Activated CD8-positive, alpha-beta memory T cell treated with anti-CD3 and anti-CD28 coated beads for 4 hours (primary cell): ENCODE measurements at regions not wholly inside any gene's neighbourhood (a gene's known extent, or its start where the extent isn't known, plus 50 kb on each side); places are given as distances from the start of the nearest gene placed in this dataset.
"Not testable (repeated sequence)": the region's sequence is repeated elsewhere in the genome, so short reads cannot be mapped to it uniquely, and the experiment has no call there.

Experiments used
- DNase-seq, 2 donors: peaks; one replicate each; pipeline ENCODE4 v3.0.0-alpha.2; 2020; ENCODE audit warnings: low read depth in 2 of 2

DNA sequence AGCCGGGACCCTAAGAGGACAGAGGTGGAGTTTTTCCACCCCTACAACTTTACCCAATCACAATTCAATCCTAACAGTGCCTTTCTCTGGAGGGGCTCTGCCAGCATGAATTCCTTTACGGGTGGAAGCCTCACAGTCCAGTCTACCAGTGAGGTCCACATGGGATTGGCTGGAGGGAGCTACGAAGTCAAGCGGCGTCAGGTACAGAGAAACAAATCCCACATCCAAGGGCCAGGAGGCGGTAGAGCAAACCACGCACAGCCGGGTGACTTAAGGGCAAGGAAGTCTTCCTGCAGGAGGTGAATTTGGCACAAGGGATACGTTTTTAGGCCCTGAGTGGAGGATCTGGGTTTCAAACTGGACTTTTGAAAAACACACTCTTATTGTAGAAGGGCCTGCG, 199.6 kb downstream of the UQCRFS1 start:
- no peak for DNase-seq

DNA sequence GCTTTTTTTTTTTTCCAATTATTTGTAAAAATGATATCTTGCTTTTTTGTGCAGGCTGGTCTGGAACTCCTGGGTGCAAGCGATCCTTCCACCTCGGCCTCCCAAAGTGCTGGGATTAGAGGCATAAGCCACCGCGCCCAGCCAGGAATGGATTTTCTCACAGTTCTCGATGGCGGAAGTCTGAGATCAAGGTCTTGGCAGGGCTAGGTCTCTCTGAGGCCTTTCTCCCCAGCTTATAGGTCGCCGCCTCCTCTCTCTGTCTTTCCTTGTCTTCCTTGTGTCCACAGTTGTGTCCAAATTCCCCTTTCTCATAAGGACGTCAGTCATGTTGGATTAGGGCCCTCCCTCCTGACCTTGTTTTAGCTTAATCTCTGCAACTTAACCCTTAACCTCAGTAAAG, 200.5 kb downstream of the UQCRFS1 start:
- no peak for DNase-seq

DNA sequence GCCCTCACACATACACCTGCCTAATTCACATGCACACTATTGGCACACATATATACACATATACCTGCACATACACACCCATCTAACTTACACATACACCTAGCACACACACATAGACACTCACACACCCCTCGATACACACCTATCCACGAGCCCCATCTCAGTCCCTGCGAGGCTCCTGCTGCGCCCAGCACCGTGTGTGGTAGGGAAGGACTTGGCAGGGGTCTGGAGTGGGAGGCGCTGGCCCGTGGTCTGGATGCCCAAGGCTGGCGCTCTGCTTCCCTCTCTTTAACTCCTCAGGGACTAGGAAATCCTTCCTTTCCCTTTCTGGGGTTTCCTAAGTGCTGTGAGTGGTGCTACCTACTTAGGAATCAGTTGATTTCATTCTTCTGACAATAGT, 202.7 kb downstream of the UQCRFS1 start:
- no peak for DNase-seq

DNA sequence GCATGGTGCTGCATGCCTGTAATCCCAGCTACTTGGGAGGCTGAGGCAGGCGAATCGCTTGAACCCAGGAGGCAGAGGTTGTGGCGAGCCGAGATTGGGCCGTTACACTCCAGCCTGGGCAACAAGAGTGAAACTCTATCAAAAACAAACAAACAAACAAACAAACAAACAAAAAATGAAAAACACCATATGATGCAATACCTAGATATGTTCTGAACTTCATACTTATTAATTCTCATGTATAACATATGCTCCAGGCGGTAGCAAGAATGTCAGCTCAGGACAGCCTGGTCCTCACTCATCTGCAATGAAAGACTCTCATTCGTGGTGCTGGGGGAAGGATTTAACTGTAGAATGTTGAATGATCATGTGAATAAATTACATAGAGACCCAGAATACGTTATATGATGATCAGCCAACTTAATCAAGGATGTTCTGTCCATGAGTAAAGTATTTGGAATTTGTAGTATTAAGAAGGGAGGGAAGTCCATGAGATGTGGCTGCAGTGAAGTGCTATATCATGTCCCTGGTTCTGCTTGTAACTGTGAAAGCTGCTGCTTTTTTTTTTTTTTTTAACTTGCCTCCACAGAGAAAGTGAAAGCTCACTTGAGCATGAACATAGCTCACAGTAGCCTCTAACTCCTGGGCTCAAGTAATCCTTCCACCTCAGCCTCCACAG, 206.8 kb downstream of the UQCRFS1 start:
- no peak for DNase-seq

DNA sequence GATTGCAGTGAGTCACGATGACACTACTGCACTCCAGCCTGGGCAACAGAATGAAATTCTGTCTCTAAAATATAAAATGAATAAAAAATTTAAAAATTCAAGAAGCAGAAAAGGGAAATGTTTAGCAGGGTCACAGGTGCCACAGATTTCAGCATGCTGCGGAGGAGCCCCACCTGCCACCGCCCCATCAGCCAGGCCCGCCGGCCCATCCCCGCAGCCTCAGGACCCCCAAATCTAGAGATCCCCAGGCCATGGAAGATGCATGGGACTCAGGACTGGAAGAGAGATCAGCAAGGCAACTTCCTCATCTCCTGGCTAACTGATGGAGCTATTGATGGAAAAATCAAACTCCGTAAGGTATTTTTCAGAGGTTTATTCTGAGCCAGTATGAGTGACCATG, 208.2 kb downstream of the UQCRFS1 start:
- DNase-seq: no peak

DNA sequence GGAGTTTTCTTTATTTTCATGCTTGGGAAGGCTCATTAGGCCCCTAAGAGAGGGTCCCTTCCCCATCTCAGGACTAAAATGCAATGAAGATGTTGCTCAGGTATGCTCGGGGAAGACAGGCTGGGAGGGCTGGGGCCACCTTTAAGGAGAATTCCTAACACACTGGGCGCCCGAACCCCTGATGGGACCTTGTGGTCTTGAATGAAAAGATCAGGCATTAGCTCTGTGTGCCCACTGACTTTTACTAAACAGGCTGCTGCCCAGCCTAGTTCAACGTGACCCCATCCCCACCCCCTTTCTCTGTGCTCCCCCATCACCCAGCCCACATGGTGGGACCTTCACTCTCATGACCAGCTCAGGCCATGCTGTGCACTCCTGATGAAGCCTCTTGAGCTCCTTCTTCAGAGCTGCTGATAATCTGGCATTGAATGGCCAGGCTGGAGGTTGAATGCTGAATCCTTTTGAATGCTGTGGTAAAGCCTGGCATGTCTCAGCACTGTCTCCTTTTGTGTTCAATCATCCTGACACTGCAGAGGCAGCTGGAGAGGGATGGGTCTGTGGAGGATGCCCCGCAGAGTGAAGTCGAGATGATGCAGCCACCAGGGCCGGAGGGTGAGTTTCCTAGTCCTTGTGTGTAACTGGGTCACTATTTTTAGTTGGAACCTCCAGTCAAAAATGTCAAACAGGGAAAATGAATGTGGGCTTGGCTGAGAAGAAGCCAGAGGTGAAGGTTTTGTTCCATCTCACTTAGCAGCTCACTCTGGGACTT, 209.1 kb downstream of the UQCRFS1 start:
- no peak for DNase-seq

DNA sequence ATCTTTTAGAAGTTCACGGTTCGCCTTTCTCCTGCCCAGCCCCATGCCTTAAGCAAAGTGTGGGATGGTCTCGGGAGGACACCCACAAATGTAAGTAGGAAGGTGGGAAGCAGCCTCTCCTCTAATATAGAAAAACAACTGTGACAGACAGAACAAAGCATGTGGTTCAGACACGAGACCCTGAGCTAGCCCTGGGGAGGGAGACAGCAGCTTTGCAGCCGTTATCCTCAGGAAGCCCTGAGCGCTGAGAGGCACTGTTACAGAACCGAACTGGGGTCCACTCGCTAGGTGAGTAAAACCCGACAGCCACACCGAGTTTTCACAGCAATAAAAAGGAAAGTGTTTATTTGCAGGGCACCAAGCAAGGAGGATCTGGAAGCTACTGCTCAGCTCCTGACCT, 210.6 kb downstream of the UQCRFS1 start:
- no peak for DNase-seq

DNA sequence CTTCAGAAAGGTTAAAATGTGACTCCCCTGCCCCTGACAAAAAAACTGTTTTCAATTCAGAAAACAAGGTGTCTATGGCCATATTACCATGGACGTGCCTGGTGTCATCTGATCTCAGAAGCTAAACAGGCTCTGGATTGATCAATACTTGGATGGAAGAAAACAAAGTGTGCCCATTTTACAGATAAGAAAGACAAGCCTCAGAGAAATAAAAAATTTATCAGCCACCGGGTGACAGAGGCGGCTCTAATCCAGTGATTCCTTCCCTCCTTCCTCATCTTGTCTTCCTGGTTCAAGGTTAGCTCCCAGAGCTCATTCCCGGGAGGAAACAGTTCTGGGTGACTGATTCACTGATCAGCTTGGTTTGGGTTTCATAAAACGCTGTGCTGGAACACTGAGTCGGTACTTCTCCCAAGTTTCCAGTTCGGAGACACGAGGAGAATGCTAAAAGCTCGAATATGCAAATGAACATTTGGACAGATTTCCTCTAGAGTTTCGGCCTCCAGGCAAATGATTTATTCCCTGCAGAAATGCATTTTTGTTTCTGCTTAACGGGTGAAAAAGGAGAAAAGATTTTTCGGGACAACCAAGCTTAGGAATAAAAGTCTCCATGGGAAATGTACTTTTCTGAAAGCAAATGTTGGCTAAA, 211.2 kb downstream of the UQCRFS1 start:
- no peak for DNase-seq

DNA sequence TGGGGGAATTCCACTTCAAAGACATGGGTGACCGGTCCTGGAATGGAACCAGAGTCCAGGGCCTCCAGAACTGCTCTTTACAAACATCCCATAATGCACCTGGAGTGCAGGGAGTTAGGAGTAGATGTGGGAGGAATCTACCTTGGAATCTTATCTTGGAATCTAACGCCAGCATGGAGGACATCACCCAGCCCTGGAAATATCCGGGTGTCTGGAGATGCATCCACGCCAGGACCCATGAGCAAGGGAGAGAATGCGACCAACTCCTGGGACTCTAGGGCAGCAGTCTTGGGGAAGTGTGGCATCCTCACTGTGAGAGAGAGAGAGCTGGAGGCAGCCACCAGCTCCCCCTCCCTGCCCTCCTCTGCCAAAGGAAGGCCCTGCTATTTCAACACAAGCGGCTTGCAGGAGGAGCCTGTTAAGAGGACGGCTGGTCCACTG, 211.8 kb downstream of the UQCRFS1 start:
- no peak for DNase-seq

DNA sequence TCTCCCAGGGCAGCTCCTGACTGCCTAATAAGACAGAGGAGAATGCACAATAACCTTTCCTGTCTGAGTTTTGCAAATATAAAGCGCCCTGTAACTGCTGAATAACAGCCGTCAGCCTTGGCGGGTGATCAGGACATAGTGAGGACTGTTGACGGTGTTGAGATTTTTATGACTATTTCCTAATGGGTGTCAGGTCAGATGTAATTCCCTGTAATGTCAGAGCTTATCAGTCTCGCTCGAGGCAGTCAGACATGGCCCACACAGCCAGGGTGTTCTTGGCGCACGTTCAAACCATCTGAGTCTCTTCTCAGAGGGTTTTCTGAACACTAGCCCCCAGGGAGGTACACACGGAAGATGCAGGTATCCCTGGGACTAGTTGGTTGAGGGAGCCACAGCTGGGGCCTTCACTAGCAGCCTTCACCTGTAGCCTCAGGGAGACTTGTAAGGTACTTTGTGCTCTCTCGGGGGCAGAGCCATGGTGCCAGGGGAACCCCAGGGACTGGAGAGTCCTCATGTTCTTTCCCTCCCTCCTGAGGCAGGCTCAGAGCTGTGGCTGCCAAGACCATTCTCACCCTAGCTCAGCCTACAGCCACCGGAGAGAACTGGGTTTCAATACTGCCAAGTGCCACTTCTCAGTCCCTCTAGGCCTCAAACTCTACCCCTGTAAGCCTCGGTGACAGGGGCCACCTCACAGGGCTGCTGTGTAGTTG, 213.1 kb downstream of the UQCRFS1 start:
- no peak for DNase-seq

DNA sequence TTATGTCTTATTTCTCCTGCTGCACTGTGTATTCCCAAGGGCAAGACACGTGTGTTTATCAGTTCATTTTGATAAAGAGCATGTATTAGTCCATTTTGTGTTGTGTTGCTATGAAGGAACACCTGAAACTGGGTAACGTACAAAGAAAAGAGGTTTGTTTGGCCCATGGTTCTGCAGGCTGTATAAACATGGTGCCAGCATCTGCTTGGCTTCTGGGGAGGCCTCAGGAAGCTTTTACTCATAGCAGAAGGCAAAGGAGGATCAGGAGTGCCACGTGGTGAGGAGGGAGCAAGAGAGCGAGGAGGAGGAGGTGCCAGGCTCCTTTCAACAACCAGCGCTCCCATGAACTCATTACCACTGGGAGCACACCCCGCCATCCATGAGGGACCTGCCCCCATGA, 214.0 kb downstream of the UQCRFS1 start:
- no peak for DNase-seq

DNA sequence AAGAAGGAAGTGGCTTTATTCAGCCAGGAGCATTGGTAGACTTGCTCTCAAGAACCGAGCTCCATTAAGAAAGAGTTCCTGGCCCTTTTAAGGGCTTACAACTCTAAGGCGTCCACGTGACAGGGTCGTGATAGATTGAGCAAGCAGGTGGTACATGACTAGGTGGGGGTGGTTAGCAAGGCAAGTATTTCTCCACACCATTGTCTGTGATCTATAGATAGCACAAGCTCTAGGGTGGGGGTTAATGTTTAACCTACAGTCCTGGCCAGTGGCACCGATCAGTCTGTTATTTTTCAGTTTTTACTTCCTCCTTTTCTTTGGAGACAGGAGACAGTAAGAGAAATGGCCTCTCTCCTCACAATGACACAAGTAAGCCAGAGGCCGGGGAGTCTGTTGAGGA, 215.1 kb downstream of the UQCRFS1 start:
- DNase-seq: not testable (repeated sequence)

DNA sequence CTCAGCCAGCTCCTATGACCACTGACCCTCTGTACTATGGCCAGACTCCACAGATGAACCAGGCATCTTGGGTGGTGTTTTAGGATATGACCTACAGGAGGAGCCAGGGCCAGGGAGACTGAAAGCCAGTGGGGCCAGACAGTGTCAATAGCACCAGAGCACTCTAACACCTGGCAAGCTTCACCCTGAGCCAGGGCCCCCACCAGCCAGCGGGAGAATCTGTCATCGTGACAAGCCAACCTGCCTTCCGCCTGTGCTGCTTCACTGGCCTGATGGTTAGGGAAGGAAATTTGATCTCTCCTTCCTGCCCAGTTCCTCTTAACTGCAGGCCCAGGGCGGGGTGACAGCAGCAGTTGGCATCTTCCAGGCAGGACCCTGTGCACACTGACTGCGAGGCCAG, 222.4 kb downstream of the UQCRFS1 start:
- DNase-seq: no peak

DNA sequence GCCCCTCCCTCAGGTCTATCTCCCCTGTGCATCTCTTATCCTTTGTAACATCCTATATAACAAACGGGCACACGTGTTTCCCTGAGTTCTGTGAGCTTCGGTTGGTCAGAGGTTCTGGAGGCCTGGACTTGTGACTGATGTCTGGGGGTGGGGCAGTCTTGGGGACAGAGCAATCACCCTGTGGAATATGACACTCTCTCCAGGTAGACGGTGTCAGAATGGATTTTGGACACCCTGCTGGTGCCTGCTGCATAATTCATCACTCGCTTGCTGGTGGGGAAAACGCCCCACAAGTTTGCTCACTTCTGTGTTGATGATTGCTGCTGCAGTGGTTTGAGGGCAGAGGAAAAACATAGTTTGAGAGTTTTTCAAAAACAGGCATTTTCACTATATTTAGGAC, 223.2 kb downstream of the UQCRFS1 start:
- no peak for DNase-seq

DNA sequence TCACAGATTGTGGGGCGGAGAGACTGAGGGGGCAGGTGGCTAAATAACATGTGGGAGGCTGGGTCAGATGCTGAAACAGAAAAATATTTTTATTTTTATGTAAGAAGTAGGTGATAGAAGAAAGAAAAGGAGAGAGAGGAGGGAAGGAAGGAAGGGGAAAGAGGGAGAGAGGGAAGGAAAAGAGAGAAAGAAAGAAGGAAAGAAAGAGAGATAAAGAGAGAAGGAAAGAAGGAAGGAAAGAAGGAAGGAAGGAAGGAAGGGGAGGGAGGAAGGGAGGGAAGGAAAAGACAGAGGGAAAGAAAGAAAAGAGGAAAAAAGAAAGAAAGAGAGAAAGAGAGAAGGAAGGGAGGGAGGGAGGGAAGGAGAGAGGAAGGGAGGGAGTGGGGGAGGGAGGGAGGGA, 224.9 kb downstream of the UQCRFS1 start:
- no peak for DNase-seq

DNA sequence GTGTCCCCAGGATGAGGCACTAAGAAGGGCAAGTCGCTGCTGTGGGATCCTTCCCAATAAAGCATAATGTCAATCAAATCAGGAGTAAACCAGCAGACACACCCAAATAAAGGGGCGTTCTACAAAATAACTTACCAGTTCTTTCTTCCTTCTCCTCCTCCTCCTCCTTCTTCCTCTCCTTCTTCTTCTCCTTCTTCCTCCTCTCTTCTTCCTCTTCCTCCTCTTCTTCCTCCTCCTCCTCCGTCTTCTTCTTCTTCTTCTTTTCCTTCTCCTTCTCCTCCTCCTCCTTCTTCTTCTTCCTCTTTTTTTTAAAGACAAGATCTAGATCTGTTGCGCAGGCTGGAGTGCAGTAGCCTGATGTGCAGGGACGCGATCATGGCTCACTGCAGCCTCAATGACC, 225.8 kb downstream of the UQCRFS1 start:
- no peak for DNase-seq

DNA sequence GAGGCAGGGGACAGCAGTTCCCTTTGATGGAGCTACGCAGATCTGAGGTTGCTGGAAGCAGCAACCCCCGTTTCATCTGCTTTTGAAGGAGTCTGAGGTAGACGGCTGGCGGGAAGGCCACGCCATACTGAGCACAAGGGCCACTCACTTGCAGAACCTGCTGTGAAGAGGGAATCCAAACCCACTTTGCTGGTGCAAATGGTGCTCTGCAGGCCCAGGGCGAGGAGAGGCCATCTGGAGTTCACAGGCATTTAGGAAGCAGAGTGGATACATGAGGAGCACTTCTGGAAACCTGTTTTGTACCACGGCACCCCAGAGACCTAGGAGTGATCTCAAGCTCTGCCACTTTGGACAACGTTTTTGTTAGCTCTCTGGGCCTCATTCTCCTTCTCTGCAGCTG, 227.8 kb downstream of the UQCRFS1 start:
- DNase-seq: no peak

DNA sequence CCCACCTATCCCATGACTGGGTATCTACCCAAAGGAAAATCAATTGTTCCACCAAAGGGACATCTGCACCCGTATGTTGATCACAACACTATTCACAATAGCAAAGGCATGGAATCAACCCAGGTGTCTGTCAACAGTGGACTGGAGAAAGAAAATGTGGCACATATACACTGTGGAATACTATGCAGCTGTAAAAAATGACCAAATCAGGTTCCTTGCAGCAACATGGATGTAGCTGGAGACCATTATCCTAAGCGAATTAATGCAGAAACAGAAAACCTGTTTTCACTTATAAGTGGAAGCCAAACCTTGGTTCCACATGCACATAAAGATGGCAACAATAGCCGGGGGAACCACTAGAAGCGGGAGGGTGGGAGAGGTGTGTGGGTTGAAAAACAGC, 228.6 kb downstream of the UQCRFS1 start:
- DNase-seq: no peak

DNA sequence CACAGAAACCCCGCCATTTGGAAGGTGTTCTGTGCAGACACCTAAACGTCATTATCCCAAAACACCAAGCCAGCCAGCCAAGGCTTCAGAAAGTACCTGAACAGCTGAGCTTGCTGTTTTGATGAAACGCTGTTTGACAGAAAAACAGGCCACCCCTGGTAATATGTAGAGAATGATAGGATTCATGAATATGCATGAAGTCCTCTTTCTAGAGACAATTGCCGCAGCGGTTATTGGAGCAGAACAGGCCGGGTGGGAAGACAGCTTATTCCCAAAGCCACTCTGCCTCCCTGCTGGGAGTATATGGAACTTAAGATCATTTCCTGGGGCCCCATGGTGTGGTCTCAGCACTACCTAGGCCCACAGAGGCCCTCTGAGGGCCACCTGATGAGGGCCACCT, 229.5 kb downstream of the UQCRFS1 start:
- no peak for DNase-seq

DNA sequence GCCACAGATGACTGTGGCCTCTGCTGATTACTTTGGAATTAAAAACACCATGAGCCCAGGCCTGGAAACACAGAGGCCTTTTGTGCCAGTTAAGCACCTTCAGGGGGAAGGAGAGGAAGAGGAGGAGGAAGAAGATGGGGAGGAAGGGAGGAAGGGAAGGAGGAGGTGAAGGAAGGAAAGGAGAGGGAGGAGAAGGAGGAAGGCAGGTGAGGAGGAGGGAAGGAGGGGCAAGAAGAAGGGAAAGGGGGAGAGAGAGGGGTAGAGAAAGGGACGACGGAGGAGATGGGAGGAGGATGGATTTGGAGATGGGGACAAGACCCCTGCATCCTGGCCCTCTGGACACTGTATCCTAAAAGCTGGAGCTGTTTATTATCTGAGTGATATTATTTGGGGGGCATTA, 231.0 kb downstream of the UQCRFS1 start:
- no peak for DNase-seq

DNA sequence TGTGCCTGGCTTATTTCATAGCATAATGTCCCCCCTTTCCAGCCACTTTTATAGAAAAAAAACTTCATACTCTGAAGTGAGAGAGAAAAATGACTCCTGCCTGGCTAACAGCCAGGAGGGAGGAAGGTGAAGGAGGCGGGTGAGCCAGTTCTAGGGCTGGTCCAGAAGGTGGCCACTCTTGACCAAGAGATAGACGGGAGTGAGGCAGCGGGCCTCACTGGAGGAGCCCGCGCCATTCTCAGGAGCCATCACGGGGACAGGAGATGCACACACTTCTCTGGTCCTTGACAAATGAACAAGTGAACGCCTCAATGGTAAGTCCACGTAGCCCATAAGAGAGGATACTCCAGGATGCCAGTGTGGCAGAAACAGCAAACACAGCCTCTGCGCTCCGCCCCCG, 231.4 kb downstream of the UQCRFS1 start:
- DNase-seq: no peak

DNA sequence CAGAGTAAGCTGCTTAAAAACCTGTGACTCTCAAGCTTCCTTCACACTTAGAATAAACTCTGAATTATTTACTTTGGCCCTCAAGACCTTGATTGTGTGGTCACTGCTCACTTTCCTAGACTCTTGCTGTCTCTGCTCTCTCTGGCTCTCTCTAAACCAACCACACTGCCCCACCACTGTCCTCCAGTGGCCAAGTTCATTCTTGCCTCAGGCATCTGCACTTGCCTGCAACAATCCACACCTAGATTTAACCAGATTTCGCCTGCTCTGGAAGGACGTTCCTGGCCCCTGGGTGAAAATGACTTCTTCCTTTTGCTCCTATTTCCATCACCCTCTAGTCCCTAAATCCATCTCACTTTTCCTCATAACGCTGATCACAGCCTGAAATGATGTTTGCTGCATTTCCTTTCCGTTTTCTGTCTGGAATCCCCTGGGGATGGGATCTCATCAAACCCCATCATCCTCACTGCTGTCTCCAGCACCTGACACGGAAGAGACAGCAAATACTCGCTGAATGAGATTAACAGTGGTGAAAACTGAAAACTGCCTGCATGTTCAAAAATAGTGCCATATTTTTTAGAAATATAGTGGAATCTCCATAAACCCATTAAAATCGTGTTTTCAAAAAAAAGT, 232.6 kb downstream of the UQCRFS1 start:
- DNase-seq: no peak
